ENCODE measurements at regions not wholly inside any gene's neighbourhood (a gene's known extent, or its start where the extent isn't known, plus 50 kb on each side); places are given as distances from the start of the nearest gene placed in this dataset.

DNA sequence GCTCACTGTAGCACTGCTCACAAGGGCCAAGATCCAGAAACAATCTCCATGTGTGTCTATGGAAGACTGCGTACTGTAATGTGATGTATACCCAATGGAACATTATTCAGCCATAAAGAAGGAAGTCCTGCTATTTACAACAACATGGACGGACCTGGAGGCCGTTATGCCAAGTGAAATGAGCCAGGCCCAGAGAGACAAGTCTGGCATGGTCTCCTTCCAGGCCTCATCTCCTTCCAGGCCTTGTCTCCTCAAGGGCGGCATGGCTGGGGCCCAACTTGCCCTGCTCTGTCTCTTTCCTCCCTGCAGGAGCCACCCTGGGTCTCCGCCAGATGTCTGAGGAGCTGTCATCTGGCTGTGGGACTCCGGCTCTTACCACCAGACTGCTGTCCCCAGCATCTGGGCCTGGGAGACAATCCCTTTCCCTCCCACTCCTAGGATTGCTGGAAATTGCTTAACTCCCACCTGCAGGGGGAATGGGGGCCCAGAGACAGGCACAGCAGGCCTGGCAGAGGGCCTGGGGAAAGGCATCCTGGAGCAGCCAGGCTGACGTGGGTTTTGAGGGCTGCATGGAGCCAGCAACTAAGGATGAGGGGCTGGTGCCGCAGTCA is 1326.6 kb downstream of the TBC1D22A start:
- TF ChIP-seq CTCF (IDR thresholded peaks at IDR 0.05; ENCODE audit: low read depth, low read length) = no peak
- no peak for DNase-seq (ENCODE audit: extremely low read depth, low read depth)

- no peak for TF ChIP-seq CTCF (IDR thresholded peaks at IDR 0.05; ENCODE audit: low read depth, low read length)
- no peak for DNase-seq (ENCODE audit: extremely low read depth, low read depth)
Observed at GRCh38 chr22:48088251-48088650, 1325.8 kb downstream of the TBC1D22A start.

DNA sequence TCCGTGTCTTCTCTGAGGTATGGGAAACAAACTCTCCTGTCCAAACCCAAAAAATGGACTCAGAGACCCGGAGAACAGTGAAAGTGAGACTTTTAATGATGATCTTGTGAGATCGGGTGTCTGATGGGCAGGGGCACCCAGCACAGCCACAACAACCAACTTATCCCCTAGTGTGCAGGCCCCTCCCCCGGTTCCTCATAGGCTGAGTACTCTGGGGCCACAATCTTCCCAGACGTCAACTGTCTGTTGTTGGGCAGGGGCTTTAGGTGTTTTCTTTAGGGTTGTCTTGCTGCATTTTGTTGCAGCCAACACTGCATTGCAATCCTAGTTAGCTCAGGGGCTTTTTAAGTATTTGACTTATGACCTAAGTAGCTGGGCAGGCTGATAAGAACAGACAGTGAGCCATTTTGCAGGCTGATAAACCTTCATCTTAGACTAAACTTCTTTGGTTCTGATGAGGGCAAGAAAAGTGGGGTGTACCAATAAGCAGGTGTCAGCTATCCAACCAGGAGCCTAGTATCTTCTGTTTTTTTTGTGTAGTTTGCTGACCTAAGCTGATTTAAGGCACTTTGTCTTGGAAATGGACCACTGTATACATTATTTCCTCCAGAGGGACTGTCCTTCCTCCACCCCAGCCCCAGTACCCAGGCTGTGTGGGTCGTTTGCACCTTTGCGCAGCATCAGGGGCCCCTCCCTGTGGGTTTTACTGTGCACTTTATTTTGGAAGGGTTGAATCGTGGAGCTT is 1323.6 kb downstream of the TBC1D22A start:
- TF ChIP-seq CTCF (IDR thresholded peaks at IDR 0.05; ENCODE audit: low read depth, low read length) = no peak
- DNase-seq (ENCODE audit: extremely low read depth, low read depth) = no peak

GRCh38 chr22:48084729-48085050 is 1322.2 kb downstream of the TBC1D22A start:
- TF ChIP-seq CTCF (IDR thresholded peaks at IDR 0.05; ENCODE audit: low read depth, low read length) = no peak
- no peak for DNase-seq (ENCODE audit: extremely low read depth, low read depth)

- DNase-seq (ENCODE audit: extremely low read depth, low read depth) = no peak
- no peak for TF ChIP-seq CTCF (IDR thresholded peaks at IDR 0.05; ENCODE audit: low read depth, low read length)
Observed at GRCh38 chr22:48084041-48084728, 1321.7 kb downstream of the TBC1D22A start.

DNA sequence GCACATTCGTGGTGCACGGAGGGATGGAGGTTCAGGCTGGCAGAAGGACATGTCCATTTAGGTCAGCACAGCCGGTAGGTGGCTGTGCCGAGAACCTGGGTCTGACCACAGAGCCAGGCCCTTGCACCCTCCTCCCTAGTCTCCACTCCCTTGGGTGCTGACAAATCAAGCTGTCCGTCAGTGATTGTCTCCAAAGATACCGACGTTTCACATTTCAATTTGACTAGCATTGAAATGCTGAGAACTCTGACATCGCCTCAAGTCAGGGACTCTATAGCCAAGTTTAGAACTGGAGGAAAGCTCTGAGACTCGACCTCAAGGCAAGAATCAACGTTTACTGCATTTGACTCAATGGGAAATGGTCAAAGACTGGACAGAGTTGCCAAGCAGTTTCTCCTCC is 1321.1 kb downstream of the TBC1D22A start:
- no peak for TF ChIP-seq CTCF (IDR thresholded peaks at IDR 0.05; ENCODE audit: low read depth, low read length)
- no peak for DNase-seq (ENCODE audit: extremely low read depth, low read depth)

DNA sequence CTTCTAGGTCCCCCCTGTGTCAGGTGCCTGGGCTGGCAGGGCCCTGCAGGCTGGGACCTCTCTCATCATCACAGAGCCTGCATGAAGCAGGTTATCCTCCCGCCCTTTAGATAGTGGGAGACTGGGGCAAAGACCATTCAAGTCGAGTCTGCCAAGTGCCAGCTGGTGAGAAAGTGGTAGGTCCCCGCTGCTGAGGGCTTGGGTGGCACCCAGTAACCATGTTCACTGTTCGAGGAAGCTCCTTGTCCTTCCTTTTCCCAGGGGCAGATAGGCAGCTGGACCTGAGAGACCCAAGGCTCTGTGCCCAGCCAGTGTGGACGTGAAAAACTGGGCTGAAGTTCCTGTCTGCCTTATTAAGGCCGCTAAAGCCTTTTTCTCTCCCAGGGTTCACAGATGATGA is 1319.8 kb downstream of the TBC1D22A start:
- no peak for TF ChIP-seq CTCF (IDR thresholded peaks at IDR 0.05; ENCODE audit: low read depth, low read length)
- DNase-seq (ENCODE audit: extremely low read depth, low read depth) = no peak
